SW 1271 (cell line): ENCODE measurements at regions not wholly inside any gene's neighbourhood (a gene's known extent, or its start where the extent isn't known, plus 50 kb on each side); places are given as distances from the start of the nearest gene placed in this dataset.
A peak's percentile ranks its signal among the peaks of the same experiment; 100 is the strongest.

Experiments used
- DNase-seq, 2 experiments: peaks; one replicate each; lab custom pipeline; 2025; lab: John Stamatoyannopoulos, UW

GRCh38 chr4:8526363-8526855 is 53.8 kb upstream of the GPR78 start:
- no peak for DNase-seq

- peak in 1 of 2 experiments; percentile 24 for DNase-seq
Observed at GRCh38 chr4:8528713-8529112, 51.5 kb upstream of the GPR78 start.
